GM03348 (cell line): ENCODE measurements at regions not wholly inside any gene's neighbourhood (a gene's known extent, or its start where the extent isn't known, plus 50 kb on each side); places are given as distances from the start of the nearest gene placed in this dataset.

ENCODE experiments used
- DNase-seq: peaks from one replicate; pipeline ENCODE4 v3.0.0; 2012; ENCODE audit warnings: low spot score

- no peak for DNase-seq
Observed at GRCh38 chr3:5428607-5429516, 241.4 kb downstream of the EDEM1 start.

- no peak for DNase-seq
Observed at GRCh38 chr3:5429517-5429890, 242.0 kb downstream of the EDEM1 start.

- no peak for DNase-seq
Observed at GRCh38 chr3:5430701-5431100, 243.2 kb downstream of the EDEM1 start.

DNA sequence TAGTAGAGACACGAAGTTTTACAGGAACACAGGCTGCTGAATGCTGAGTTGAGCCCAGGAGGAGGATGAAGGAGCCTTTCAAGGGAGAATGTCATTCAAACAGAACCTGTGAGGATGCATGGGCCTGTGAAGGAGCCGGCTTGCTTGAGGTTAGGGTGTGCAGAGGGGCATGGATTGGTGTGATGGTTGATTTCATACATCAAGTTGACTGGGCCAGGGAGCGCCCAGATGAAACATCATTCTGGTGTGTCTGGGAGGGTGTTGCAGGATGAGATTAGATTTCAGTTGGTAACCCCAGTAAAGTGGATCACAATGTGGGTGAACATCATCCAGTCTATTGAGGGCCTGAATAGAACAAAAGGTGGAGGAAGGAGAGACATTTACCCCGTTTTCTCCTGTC, 243.6 kb downstream of the EDEM1 start:
- DNase-seq = no peak

DNA sequence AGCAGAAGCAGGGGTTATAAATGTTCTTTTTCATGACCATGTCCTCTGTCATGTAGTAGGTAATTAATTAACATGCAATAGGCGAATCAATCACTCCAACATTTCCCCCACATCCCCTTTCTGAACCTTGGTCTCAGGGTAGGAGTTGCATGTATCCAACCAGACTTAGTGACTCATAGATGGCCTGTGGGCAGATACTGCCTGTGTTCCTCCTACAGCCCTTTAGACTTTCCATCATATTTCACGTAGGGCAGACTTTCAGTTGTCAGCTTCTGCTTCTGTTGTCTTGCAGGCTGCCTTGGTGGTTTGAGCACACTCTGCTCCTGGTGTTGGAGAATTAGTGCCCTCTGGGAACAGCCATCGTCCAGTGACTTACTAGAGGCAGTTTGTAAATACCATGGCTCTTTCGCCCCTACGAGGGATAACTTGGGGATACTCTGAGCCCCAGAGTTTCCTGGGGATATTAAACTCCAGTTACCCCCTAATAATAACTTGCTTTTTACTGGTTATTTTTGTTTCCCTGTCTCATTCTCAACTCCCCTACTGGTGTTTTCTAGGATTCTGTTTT, 244.4 kb downstream of the EDEM1 start:
- DNase-seq = no peak

- no peak for DNase-seq
Observed at GRCh38 chr3:5437296-5437782, 249.8 kb downstream of the EDEM1 start.

- DNase-seq = no peak
Observed at GRCh38 chr3:5437783-5438323, 250.3 kb downstream of the EDEM1 start.

GRCh38 chr3:5441401-5441800, 253.9 kb downstream of the EDEM1 start:
- DNase-seq = no peak

DNA sequence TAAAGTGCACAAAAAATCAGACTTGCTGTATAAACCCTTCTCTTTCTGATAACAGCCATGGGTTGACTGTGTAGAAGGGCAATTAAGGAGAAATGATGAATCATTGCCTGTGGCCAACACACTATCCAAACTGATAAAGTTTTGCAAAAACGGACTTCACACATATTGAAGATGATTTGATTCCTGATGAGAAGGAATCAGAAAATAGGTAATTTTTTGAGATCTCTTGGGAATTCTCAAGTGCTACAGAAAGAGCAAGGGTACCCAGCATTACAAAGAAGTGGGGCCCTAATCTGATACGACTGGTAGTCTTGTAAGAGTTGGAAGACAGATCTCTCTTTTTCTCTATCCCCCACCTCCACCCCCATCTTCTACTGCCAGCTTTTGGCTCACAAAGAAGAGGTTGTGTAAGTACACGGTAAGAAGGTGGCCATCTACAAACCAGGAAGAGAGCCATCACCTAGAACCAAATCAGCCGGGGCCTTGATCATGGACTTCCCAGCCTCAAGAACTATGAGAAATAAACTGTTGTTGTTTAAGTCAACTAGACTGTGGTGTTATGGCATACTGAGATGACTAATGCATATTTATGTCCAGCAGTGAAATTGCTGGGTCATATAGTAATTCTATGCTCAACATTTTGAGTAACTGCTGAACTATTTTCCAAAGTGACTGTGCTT, 254.7 kb downstream of the EDEM1 start:
- no peak for DNase-seq

- DNase-seq = no peak
Observed at GRCh38 chr3:5442786-5443138, 255.3 kb downstream of the EDEM1 start.

- DNase-seq = no peak
Observed at GRCh38 chr3:5444253-5444652, 256.7 kb downstream of the EDEM1 start.

DNA sequence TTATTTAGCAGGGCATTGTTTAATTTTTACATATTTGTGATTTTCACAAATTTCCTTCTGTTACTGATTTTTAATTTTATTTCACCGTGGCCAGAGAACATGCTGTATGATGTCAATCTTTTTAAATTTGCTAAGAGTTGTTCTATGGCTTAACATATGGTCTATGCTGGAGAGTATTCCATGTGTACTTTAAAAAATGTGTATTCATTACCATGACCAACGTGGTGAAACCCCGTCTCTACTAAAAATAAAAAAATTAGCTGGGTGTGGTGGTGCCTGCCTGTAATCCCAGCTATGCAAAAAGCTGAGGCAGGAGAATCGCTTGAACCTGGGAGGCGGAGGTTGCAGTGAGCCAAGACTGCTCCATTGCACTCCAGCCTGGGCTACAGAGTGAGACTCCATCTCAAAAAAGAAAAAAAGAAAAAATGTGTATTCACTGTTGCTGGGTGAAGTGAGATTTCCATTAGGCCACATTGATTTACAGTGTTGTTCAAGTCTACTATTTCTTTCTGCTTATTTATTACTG, 258.2 kb downstream of the EDEM1 start:
- no peak for DNase-seq

DNA sequence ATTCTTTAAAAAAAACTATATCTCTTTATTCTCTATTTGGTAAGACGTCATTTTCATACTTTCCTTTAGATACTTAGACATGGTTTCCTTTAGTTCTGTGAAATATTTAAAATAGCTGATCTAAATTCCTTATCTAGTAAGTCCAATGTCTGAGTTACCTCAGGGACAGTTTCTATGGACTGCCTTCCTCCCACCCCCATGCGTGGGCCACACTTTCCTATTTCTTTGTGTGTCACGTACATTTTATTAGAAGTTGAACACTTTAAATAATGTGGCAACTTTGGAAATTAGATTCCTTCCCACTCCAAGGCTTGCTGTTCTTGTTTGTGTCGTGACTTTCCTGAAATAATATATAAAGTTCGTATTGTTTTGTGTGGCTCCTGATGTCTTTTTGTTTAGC, 260.7 kb downstream of the EDEM1 start:
- DNase-seq = no peak

GRCh38 chr3:5448816-5449215, 261.3 kb downstream of the EDEM1 start:
- no peak for DNase-seq

DNA sequence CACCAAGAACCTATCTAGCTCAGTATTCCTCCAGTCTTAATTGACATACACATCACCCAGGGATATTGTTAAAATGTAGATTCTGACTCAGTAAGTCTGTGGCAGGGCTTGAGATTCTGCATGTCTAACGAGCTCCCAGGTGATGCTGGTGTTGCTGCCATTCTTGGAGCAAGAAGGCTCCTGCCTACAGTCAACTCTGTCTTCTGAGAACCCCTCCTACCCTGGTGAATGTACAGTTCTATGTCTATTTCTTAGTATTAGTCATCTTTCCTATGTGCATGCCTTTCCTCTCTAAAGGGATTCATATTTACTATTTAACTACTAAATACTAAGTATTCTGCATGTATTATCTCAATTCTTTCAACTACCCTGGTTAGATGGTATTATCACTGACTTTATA, 268.7 kb downstream of the EDEM1 start:
- no peak for DNase-seq

DNA sequence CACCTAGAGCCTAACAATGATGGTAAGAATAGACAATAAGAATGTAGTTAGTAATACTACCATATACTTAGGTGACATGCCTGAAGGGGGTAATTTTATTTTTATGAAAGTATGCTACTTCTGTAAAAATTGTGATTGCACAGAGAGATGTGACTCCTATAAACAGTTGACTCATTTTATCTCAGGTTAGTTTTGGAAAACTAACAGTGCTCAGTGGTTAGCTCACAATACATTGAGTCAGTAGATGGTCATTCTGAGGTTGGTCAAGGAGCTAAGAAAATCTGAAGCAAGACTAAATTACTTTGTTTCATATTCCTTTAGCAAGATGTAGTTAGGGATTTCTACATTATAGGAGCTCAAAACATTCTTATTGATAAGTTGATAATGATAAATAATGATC, 271.0 kb downstream of the EDEM1 start:
- DNase-seq = no peak

- no peak for DNase-seq
Observed at GRCh38 chr3:5462086-5462485, 274.6 kb downstream of the EDEM1 start.

DNA sequence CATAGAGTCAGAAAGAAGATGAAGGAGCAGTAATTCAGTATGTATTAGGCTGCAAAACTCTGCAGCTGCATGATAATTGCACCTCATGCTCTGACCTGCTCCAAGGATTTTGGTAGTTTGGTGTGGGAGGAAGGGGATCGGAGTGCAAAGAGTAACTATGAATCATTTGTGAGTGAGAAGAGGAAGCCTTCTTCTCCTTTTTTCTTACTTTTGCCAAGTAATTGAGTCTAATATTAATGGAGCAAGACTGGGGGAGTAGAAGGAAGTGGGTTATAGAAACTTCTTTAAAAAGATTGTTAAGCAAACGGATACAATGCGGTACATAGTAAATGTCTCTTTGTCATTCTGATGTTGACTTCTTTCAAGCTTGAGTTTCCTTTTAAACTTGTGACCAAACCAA, 276.5 kb downstream of the EDEM1 start:
- no peak for DNase-seq

- DNase-seq = no peak
Observed at GRCh38 chr3:5464649-5465048, 277.1 kb downstream of the EDEM1 start.

DNA sequence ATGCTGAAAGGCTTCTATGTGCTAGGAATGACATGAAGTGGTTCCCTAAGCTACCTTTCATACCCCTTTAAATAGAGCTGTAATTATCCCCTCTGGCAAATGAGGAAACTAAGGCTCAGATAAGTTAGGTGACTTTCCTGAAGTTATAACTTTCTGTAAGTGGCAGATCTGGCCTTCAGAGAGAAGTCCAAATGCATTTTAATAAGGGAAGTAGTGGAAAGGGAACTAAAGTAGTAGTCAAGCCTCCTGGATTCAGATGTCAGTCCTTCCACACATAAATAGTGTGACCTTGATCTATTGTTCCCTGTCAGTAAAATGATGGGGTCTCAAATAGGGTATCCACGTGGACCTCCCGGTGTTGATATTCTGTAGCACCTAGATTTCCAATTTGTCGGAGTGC, 277.7 kb downstream of the EDEM1 start:
- no peak for DNase-seq

GRCh38 chr3:5466065-5466464, 278.6 kb downstream of the EDEM1 start:
- DNase-seq = no peak

DNA sequence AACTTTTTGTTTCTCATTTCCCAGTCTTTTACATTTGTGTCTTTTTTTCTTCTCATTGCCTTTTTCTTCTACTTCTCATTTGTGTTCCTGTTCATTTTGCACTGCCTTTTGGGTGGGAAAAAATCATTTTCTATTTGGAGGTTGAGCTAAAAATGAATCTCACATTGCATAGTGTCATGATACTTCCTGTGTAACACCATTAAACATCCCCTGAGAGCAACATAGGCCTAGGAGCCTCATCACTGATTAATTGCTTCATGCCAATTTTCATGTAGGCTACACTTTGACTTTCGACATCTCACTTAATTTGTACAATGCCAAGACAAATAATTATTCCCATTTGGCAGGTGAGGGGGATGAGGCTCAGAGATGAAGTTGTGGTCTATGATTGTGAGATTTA, 279.2 kb downstream of the EDEM1 start:
- DNase-seq = no peak

GRCh38 chr3:5473471-5473870, 286.0 kb downstream of the EDEM1 start:
- no peak for DNase-seq
